ENCODE measurements at regions not wholly inside any gene's neighbourhood (a gene's known extent, or its start where the extent isn't known, plus 50 kb on each side); places are given as distances from the start of the nearest gene placed in this dataset.

DNA sequence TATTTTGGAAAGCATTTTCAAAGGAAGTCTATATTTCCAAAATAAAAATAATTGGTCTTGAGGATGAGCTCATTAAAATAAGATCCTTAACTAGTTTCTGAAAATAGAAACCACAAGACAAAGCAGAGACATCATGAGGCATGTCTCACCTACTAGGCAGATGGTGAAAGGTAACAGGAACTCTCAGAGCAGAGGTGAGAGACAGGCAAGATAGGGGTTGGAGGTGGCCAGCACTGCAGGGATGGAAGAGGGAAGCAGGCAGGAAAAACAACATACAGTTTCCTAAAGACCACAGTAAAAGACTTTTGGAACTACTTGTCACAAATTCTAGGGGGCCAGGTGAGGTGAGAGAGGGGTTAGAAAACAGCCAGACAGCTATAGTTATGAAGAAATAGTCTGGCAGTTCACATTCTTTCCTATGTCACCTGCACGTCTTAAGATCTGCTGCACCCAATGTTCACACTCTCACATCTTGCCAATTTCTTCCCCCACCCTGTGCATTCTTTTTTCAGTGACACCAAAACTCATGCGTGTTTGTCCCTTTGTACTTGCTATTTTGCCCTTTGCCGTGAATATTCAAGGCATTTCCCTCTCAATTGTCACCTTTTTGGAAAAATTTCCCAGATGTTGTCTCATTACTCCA, 341.7 kb upstream of the KITLG start:
- POLR2A ChIA-PET: no interaction called here
- CTCF ChIA-PET: interaction anchor here (1.5 kb wide), 1 partner anchor 12 kb away, joined by 5 read pairs; no protein-coding TSS in a partner anchor
- no peak for DNase-seq (ENCODE audit: extremely low spot score)
- TF ChIP-seq, protein P1, sequence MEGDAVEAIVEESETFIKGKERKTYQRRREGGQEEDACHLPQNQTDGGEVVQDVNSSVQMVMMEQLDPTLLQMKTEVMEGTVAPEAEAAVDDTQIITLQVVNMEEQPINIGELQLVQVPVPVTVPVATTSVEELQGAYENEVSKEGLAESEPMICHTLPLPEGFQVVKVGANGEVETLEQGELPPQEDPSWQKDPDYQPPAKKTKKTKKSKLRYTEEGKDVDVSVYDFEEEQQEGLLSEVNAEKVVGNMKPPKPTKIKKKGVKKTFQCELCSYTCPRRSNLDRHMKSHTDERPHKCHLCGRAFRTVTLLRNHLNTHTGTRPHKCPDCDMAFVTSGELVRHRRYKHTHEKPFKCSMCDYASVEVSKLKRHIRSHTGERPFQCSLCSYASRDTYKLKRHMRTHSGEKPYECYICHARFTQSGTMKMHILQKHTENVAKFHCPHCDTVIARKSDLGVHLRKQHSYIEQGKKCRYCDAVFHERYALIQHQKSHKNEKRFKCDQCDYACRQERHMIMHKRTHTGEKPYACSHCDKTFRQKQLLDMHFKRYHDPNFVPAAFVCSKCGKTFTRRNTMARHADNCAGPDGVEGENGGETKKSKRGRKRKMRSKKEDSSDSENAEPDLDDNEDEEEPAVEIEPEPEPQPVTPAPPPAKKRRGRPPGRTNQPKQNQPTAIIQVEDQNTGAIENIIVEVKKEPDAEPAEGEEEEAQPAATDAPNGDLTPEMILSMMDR (IDR thresholded peaks at IDR 0.05; ENCODE audit: control extremely low read depth, extremely low read depth, low read depth, missing control alignments): no peak

DNA sequence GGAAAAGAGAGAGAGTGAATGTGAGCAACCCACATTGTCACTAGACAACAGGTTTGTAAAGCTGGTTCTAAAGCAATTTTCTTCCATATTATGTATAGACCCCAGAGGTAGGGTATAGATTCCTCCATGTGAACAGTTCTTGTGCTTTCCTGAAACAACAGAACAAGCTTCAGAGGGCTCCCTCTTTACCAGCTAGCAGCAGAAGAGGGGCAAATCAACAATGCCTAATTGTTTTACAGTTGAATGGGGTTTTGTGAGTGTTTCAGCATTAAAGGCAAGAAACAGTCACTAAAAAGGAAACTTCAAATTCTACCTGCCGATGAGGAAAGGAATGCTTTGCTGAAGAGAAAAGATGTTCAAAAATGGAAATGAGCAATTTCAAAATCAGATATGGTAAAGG, 341.2 kb upstream of the KITLG start:
- no peak for DNase-seq (ENCODE audit: extremely low spot score)
- ChIA-PET POLR2A (no interaction called here), CTCF (interaction anchor here (1.5 kb wide), 1 partner anchor 13 kb away, joined by 5 read pairs; no protein-coding TSS in a partner anchor)
- TF ChIP-seq, protein P1 (IDR thresholded peaks at IDR 0.05; ENCODE audit: control extremely low read depth, extremely low read depth, low read depth, missing control alignments): no peak

DNA sequence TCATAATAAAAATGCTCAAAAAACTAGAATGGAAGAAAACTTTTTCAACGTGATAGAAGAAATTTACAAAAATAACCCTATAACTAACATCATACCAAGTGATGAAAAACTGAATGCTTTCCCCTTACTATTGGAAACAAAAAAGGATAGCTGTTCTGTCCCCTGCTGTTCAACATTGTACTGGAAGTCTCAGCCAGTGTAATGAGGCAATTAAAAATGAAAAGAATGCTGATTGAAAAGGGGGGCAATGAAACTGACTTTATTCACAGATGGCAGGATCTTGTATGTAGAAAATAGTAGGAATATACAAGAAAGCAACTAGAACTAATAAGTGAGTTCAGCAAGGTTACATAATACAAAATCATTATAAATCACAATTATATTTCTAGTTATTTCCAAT, 337.9 kb upstream of the KITLG start:
- TF ChIP-seq, protein P1 (IDR thresholded peaks at IDR 0.05; ENCODE audit: control extremely low read depth, extremely low read depth, low read depth, missing control alignments): no peak
- CTCF ChIA-PET: no interaction called here
- DNase-seq (ENCODE audit: extremely low spot score): no peak
- POLR2A ChIA-PET: no interaction called here

DNA sequence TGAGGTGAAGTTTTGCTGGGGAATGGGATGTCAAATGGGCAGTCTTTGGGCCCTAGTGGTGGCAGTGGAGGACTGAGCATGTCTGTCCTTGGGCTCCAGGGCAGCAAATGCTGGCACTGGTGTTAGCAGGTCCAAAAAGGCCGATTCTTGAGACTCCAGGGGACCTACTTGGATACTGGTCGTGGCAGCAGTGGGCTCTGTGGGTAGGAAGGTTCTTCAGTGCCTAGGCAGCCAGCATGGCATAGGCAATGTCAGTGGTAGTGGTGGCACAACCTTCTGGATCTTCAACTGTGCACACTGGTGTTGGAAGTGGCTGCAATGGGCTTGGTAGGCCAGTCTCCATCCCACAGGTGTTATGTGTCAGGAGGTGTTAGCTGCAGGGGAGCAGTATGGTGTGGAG, 334.7 kb upstream of the KITLG start:
- DNase-seq (ENCODE audit: extremely low spot score): no peak
- ChIA-PET POLR2A (no interaction called here), CTCF (interaction anchor here (1.6 kb wide), 1 partner anchor 18 kb away, joined by 5 read pairs; no protein-coding TSS in a partner anchor)
- TF ChIP-seq, protein P1 (IDR thresholded peaks at IDR 0.05; ENCODE audit: control extremely low read depth, extremely low read depth, low read depth, missing control alignments): no peak

DNA sequence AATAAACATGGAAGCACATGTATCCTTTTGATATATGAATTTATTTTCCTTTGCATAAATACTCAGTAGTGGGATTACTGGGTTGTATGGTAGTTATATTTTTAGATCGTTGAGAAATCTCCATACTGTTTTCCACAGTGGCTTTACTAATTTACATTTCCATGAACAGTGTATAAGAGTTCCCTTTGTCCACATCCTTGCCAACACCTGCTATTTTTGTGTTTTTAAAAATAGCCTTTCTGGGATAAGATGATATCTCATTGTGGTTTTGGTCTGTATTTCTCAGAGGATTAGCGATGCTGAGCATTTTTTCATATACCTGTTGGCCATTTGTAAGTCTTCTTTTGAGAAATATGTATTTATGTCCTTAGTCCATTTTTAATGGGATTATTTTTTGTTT, 329.2 kb upstream of the KITLG start:
- POLR2A ChIA-PET: no interaction called here
- TF ChIP-seq, protein P1 (IDR thresholded peaks at IDR 0.05; ENCODE audit: control extremely low read depth, extremely low read depth, low read depth, missing control alignments): no peak
- DNase-seq (ENCODE audit: extremely low spot score): no peak
- CTCF ChIA-PET: no interaction called here

DNA sequence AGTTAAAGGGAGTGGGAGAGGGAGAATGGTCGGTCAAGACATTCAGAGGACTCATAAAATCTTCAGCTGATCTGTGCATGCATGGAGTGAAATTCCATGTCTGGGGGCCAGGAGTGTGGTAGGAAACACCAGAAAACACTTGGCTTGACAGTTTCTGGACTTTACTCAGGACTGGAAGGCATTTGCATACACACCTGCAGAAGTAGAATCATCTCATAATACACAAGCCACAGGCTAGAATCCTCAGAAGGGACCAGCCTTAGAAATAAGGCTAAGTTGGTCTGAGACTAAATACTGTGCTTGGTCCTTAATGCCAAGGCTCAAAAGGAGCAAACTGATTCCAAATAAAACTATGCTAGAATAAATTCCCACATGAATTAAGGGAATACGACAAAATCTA, 328.1 kb upstream of the KITLG start:
- ChIA-PET POLR2A (no interaction called here), CTCF (interaction anchor here (1.1 kb wide), 2 partner anchors 12 to 16 kb away, joined by 3 read pairs; no protein-coding TSS in a partner anchor)
- TF ChIP-seq, protein P1 (IDR thresholded peaks at IDR 0.05; ENCODE audit: control extremely low read depth, extremely low read depth, low read depth, missing control alignments): no peak
- DNase-seq (ENCODE audit: extremely low spot score): no peak
